ENCODE measurements at regions not wholly inside any gene's neighbourhood (a gene's known extent, or its start where the extent isn't known, plus 50 kb on each side); places are given as distances from the start of the nearest gene placed in this dataset.

DNA sequence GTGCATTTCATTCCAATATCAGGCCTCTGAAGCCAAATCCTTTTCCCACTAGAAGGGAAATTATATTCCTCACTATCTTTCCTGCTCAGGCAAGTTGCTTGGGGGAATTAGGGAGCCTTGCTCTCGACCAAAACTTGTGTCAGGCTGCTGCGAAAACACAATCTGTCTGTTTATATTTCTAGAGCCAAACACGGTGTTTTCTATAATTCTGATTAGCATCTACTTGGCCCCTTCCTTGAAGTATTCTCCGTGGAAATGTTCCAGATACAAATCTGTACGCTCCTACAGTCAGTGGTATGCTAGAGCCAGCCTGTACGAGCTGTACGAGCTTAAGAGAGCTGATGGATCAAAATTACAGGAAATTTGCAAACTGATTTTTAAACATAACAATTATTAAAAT, 299.3 kb upstream of the SALL1 start:
- Histone ChIP-seq H3K9me3 (ENCODE audit: low read depth) (no peaks in the 10 kb centered on the region), H3K36me3 (replicated peaks; ENCODE audit: insufficient read depth, low read depth) (no peaks in the 10 kb centered on the region), H3K4me2 (no peak overlapping the region), H3K27ac (peak overlapping the region; percentile 0), H3K27me3 (no peaks in the 10 kb centered on the region), H3K9me2 (replicated peaks; ENCODE audit: insufficient read depth) (no peaks in the 10 kb centered on the region), H3K79me2 (no peaks in the 10 kb centered on the region), H4K20me1 (ENCODE audit: insufficient read depth, poor library complexity, severe bottlenecking) (no peaks in the 10 kb centered on the region), H2AFZ (no peak overlapping the region), H3K4me1 (ENCODE audit: insufficient read depth) (peaks cover 9% of the 10 kb centered on the region), H3K4me3 (no peak overlapping the region)
- no peak for DNase-seq (ENCODE audit: low spot score)
- no peak for TF ChIP-seq EZH2 (IDR thresholded peaks at IDR 0.05; ENCODE audit: borderline replicate concordance)
- TF ChIP-seq, protein P1, sequence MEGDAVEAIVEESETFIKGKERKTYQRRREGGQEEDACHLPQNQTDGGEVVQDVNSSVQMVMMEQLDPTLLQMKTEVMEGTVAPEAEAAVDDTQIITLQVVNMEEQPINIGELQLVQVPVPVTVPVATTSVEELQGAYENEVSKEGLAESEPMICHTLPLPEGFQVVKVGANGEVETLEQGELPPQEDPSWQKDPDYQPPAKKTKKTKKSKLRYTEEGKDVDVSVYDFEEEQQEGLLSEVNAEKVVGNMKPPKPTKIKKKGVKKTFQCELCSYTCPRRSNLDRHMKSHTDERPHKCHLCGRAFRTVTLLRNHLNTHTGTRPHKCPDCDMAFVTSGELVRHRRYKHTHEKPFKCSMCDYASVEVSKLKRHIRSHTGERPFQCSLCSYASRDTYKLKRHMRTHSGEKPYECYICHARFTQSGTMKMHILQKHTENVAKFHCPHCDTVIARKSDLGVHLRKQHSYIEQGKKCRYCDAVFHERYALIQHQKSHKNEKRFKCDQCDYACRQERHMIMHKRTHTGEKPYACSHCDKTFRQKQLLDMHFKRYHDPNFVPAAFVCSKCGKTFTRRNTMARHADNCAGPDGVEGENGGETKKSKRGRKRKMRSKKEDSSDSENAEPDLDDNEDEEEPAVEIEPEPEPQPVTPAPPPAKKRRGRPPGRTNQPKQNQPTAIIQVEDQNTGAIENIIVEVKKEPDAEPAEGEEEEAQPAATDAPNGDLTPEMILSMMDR (IDR thresholded peaks at IDR 0.05; ENCODE audit: poor library complexity) = no peak
- no peak for TF ChIP-seq EZH2phosphoT487 (IDR thresholded peaks at IDR 0.05; ENCODE audit: low read depth, severe bottlenecking, unreplicated experiment)
- WGBS (ENCODE audit: low lambda C conversion rate, missing lambda C conversion rate) = 42% methylated on average over 7 of the region's 7 CpGs

DNA sequence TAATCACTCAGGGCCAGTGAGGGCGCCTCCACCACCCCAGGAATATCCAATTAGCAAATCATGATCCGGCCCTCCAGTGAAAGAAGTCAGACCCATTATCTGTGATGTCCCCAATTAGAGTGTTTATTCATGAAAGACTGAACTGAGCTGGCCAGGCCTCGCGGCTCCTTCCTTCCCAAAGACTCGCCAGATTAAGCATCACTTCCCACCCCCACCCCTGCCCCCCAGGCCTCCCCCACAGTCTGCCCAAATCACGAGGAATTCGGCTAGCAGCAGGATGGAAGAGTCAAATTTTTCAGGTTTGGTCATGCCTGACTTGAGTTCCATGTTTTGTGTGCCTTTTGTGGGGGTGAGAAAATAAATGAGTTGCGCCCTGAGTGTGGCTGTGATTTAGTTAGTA, 298.4 kb upstream of the SALL1 start:
- H3K9me3 ChIP-seq (ENCODE audit: low read depth) = no peaks in the 10 kb centered on the region
- TF ChIP-seq EZH2 (IDR thresholded peaks at IDR 0.05; ENCODE audit: borderline replicate concordance) (no peak), EZH2phosphoT487 (IDR thresholded peaks at IDR 0.05; ENCODE audit: low read depth, severe bottlenecking, unreplicated experiment) (no peak)
- TF ChIP-seq, protein P1 (IDR thresholded peaks at IDR 0.05; ENCODE audit: poor library complexity) = no peak
- WGBS (ENCODE audit: low lambda C conversion rate, missing lambda C conversion rate) = 60% methylated on average over 5 of the region's 8 CpGs

GRCh38 chr16:51445250-51445649, 294.2 kb upstream of the SALL1 start:
- Histone ChIP-seq H3K4me2 (no peak overlapping the region), H4K20me1 (ENCODE audit: insufficient read depth, poor library complexity, severe bottlenecking) (no peaks in the 10 kb centered on the region)
- WGBS (ENCODE audit: low lambda C conversion rate, missing lambda C conversion rate) = 69% methylated on average over 4 of the region's 4 CpGs

More for the DNA sequence above, 298.4 kb upstream of the SALL1 start:
- H3K4me1 ChIP-seq (ENCODE audit: insufficient read depth) = peaks cover 9% of the 10 kb centered on the region
- no peak overlapping the region for H3K4me3 ChIP-seq
- no peaks in the 10 kb centered on the region for H3K9me2 ChIP-seq (replicated peaks; ENCODE audit: insufficient read depth)
- no peaks in the 10 kb centered on the region for H3K27me3 ChIP-seq
- no peak overlapping the region for H3K27ac ChIP-seq
- H3K36me3 ChIP-seq (replicated peaks; ENCODE audit: insufficient read depth, low read depth) = no peaks in the 10 kb centered on the region
- no peak overlapping the region for H3K4me2 ChIP-seq
- no peak overlapping the region for H2AFZ ChIP-seq
- no peak for DNase-seq (ENCODE audit: low spot score)
- H3K79me2 ChIP-seq = no peaks in the 10 kb centered on the region
- no peaks in the 10 kb centered on the region for H4K20me1 ChIP-seq (ENCODE audit: insufficient read depth, poor library complexity, severe bottlenecking)

More at GRCh38 chr16:51445250-51445649, 294.2 kb upstream of the SALL1 start:
- H3K4me1 ChIP-seq (ENCODE audit: insufficient read depth) = peaks cover 5% of the 10 kb centered on the region
- H3K27me3 ChIP-seq = peaks cover 11% of the 10 kb centered on the region
- H2AFZ ChIP-seq = no peak overlapping the region
- H3K9me3 ChIP-seq (ENCODE audit: low read depth) = no peaks in the 10 kb centered on the region
- H3K4me3 ChIP-seq = no peak overlapping the region
- DNase-seq (ENCODE audit: low spot score) = no peak
- H3K9me2 ChIP-seq (replicated peaks; ENCODE audit: insufficient read depth) = no peaks in the 10 kb centered on the region
- no peaks in the 10 kb centered on the region for H3K36me3 ChIP-seq (replicated peaks; ENCODE audit: insufficient read depth, low read depth)
- no peaks in the 10 kb centered on the region for H3K79me2 ChIP-seq
- H3K27ac ChIP-seq = no peak overlapping the region
- no peak for TF ChIP-seq EZH2phosphoT487 (IDR thresholded peaks at IDR 0.05; ENCODE audit: low read depth, severe bottlenecking, unreplicated experiment)
- no peak for TF ChIP-seq EZH2 (IDR thresholded peaks at IDR 0.05; ENCODE audit: borderline replicate concordance)
- TF ChIP-seq, protein P1 (IDR thresholded peaks at IDR 0.05; ENCODE audit: poor library complexity) = no peak
